Fibroblast of lung (primary cell): ENCODE measurements at regions not wholly inside any gene's neighbourhood (a gene's known extent, or its start where the extent isn't known, plus 50 kb on each side); places are given as distances from the start of the nearest gene placed in this dataset.

Source experiments
- DNase-seq, 2 donors: peaks; one replicate each; pipeline versions ENCODE4 v3.0.0 to v3.0.0-alpha.2; 2010; ENCODE audit warnings: low read depth in 2 of 2
- H2AFZ ChIP-seq: 2 replicates; pipeline ENCODE4 v1.5.1; 2012; ENCODE audit warnings: low read length, control low read depth, inconsistent platforms
- H3K27ac ChIP-seq: 2 replicates; pipeline ENCODE4 v1.5.1; 2011; ENCODE audit warnings: low read length, control low read depth; ENCODE audit not compliant: insufficient read depth
- H3K27me3 ChIP-seq: 2 replicates; pipeline ENCODE4 v1.5.1; 2011; ENCODE audit warnings: mild to moderate bottlenecking, low read length; ENCODE audit not compliant: control insufficient read depth, insufficient read depth
- H3K36me3 ChIP-seq: 2 replicates; pipeline ENCODE4 v1.5.1; 2011; ENCODE audit warnings: low read length; ENCODE audit not compliant: control insufficient read depth, insufficient read depth
- H3K4me1 ChIP-seq: 2 replicates; pipeline ENCODE4 v1.5.1; 2011; ENCODE audit warnings: low read length; ENCODE audit not compliant: control insufficient read depth, insufficient read depth; ENCODE audit errors: extremely low read depth
- H3K4me2 ChIP-seq: 2 replicates; pipeline ENCODE4 v1.5.1; 2011; ENCODE audit warnings: low read length, control low read depth; ENCODE audit not compliant: insufficient read depth; ENCODE audit errors: extremely low read depth
- H3K4me3 ChIP-seq, 4 experiments: fragments of 200-600 bp in 1 of 4; sonication (generic) in 1 of 4; replicated peaks in 1 of 4; 2 replicates each; pipeline ENCODE4 v1.5.1; 2011 to 2016; ENCODE audit warnings: low read length in 4 of 4, low read depth in 3 of 4, mild to moderate bottlenecking in 3 of 4, control low read depth in 2 of 4, inconsistent platforms in 1 of 4, mixed read lengths in 1 of 4; ENCODE audit not compliant: insufficient read depth in 1 of 4; ENCODE audit errors: control extremely low read depth in 1 of 4
- H3K79me2 ChIP-seq: 2 replicates; pipeline ENCODE4 v1.5.1; 2012; ENCODE audit warnings: mild to moderate bottlenecking, low read length, inconsistent platforms; ENCODE audit not compliant: control insufficient read depth, insufficient read depth
- H3K9ac ChIP-seq: 2 replicates; pipeline ENCODE4 v1.5.1; 2011; ENCODE audit warnings: mild to moderate bottlenecking, low read length, control low read depth; ENCODE audit not compliant: insufficient read depth
- H3K9me3 ChIP-seq: 2 replicates; pipeline ENCODE4 v1.5.1; 2012; ENCODE audit warnings: low read depth, low read length; ENCODE audit not compliant: control insufficient read depth, insufficient read depth
- H4K20me1 ChIP-seq: 2 replicates; pipeline ENCODE4 v1.5.1; 2011; ENCODE audit warnings: low read length; ENCODE audit not compliant: control insufficient read depth, insufficient read depth; ENCODE audit errors: extremely low read depth
- CTCF ChIP-seq, 2 donors: IDR thresholded peaks in 1 of 2; conservative IDR thresholded peaks in 1 of 2; 1 replicate in 1 of 2; 2 replicates in 1 of 2; pipeline ENCODE4 v1.5.1; 2011 to 2012; ENCODE audit warnings: low read length in 2 of 2, control low read depth in 1 of 2, inconsistent platforms in 1 of 2, low read depth in 1 of 2, mild to moderate bottlenecking in 1 of 2
- EZH2 ChIP-seq: IDR thresholded peaks from 2 replicates; pipeline ENCODE4 v1.5.1; 2012; ENCODE audit warnings: low read length, control low read depth, mild to moderate bottlenecking; ENCODE audit errors: missing control alignments

GRCh38 chr1:98133131-98133530 is 212.3 kb upstream of the DPYD start:
- Histone ChIP-seq H4K20me1 (no peaks in the 10 kb centered on the region), H3K4me3 (no peak overlapping the region), H3K9ac (no peak overlapping the region), H3K9me3 (no peaks in the 10 kb centered on the region), H2AFZ (no peak overlapping the region), H3K79me2 (no peaks in the 10 kb centered on the region), H3K36me3 (no peaks in the 10 kb centered on the region), H3K4me1 (no peaks in the 10 kb centered on the region), H3K4me2 (no peak overlapping the region), H3K27ac (no peak overlapping the region), H3K27me3 (no peaks in the 10 kb centered on the region)
- no peak for DNase-seq
- TF ChIP-seq EZH2 (no peak), CTCF (conservative IDR thresholded peaks at IDR 0.05 in 1 of 2, IDR thresholded peaks at IDR 0.05 in 1 of 2; ENCODE audit: low read depth in 1 of 2, low read length in 2 of 2) (no peak)

- Histone ChIP-seq H3K79me2 (no peaks in the 10 kb centered on the region), H3K27ac (no peak overlapping the region), H3K4me2 (no peak overlapping the region), H2AFZ (no peak overlapping the region), H3K4me1 (no peaks in the 10 kb centered on the region), H3K9ac (no peak overlapping the region), H3K4me3 (no peak overlapping the region), H3K36me3 (no peaks in the 10 kb centered on the region), H3K9me3 (no peaks in the 10 kb centered on the region), H4K20me1 (no peaks in the 10 kb centered on the region), H3K27me3 (no peaks in the 10 kb centered on the region)
- no peak for DNase-seq
- TF ChIP-seq EZH2 (no peak), CTCF (conservative IDR thresholded peaks at IDR 0.05 in 1 of 2, IDR thresholded peaks at IDR 0.05 in 1 of 2; ENCODE audit: low read depth in 1 of 2, low read length in 2 of 2) (no peak)
These were observed 209.6 kb upstream of the DPYD start for GRCh38 chr1:98130408-98130807.

GRCh38 chr1:98129491-98129890 is 208.7 kb upstream of the DPYD start:
- no peaks in the 10 kb centered on the region for H3K79me2 ChIP-seq
- no peak for DNase-seq
- H3K9me3 ChIP-seq: no peaks in the 10 kb centered on the region
- H3K9ac ChIP-seq: no peak overlapping the region
- no peak overlapping the region for H3K4me2 ChIP-seq
- no peaks in the 10 kb centered on the region for H3K27me3 ChIP-seq
- H3K4me1 ChIP-seq: no peaks in the 10 kb centered on the region
- no peaks in the 10 kb centered on the region for H3K36me3 ChIP-seq
- no peak overlapping the region for H3K4me3 ChIP-seq
- no peak overlapping the region for H3K27ac ChIP-seq
- TF ChIP-seq CTCF (conservative IDR thresholded peaks at IDR 0.05 in 1 of 2, IDR thresholded peaks at IDR 0.05 in 1 of 2; ENCODE audit: low read depth in 1 of 2, low read length in 2 of 2): no peak
- TF ChIP-seq EZH2: no peak
- no peak overlapping the region for H2AFZ ChIP-seq
- H4K20me1 ChIP-seq: no peaks in the 10 kb centered on the region
